Loucy (cell line): ENCODE measurements at regions not wholly inside any gene's neighbourhood (a gene's known extent, or its start where the extent isn't known, plus 50 kb on each side); places are given as distances from the start of the nearest gene placed in this dataset.

Experiments
- H2AFZ ChIP-seq: fragments of 200-600 bp; sonication (generic); 2 replicates; pipeline ENCODE4 v1.6.0; 2016; ENCODE audit warnings: antibody characterized with exemption, mild to moderate bottlenecking, low read length, moderate library complexity
- H3F3A ChIP-seq: fragments of 200-600 bp; 2 replicates; pipeline ENCODE4 v1.6.0; 2016; ENCODE audit warnings: antibody characterized with exemption, low read depth, mild to moderate bottlenecking
- H3K27me3 ChIP-seq: fragments of 200-600 bp; sonication (generic); 2 replicates; pipeline ENCODE4 v1.6.1; 2014; ENCODE audit warnings: low read length, mild to moderate bottlenecking; ENCODE audit not compliant: insufficient read depth, poor library complexity, severe bottlenecking
- H3K36me3 ChIP-seq: fragments of 200-600 bp; sonication (generic); 2 replicates; pipeline ENCODE4 v1.6.1; 2016; ENCODE audit warnings: low read length; ENCODE audit not compliant: insufficient read depth
- H3K4me1 ChIP-seq: fragments of 200-600 bp; sonication (generic); 2 replicates; pipeline ENCODE4 v1.5.1; 2014; ENCODE audit warnings: low read length, mild to moderate bottlenecking; ENCODE audit not compliant: insufficient read depth, poor library complexity, severe bottlenecking
- H3K4me2 ChIP-seq: fragments of 200-600 bp; sonication (generic); 2 replicates; pipeline ENCODE4 v1.6.0; 2014; ENCODE audit warnings: antibody characterized with exemption, low read length, low read depth, mild to moderate bottlenecking; ENCODE audit not compliant: poor library complexity, severe bottlenecking
- H3K4me3 ChIP-seq: fragments of 200-600 bp; sonication (generic); 2 replicates; pipeline ENCODE4 v1.5.1; 2014; ENCODE audit warnings: low read length, mild to moderate bottlenecking, mixed read lengths; ENCODE audit not compliant: poor library complexity, severe bottlenecking
- H3K79me2 ChIP-seq: fragments of 200-600 bp; sonication (generic); 2 replicates; pipeline ENCODE4 v1.6.1; 2014; ENCODE audit warnings: low read length; ENCODE audit not compliant: insufficient read depth
- H3K9ac ChIP-seq: fragments of 200-600 bp; sonication (generic); 2 replicates; pipeline ENCODE4 v1.6.0; 2014; ENCODE audit warnings: mild to moderate bottlenecking, low read depth, low read length, moderate library complexity; ENCODE audit not compliant: poor library complexity, severe bottlenecking
- H3K9me2 ChIP-seq: fragments of 200-600 bp; sonication (generic); replicated peaks from 2 replicates; pipeline ENCODE4 v1.6.1; 2016; ENCODE audit warnings: low read depth, low read length, mixed read lengths
- H3K9me3 ChIP-seq: fragments of 200-600 bp; sonication (generic); 2 replicates; pipeline ENCODE4 v1.6.1; 2014; ENCODE audit warnings: mild to moderate bottlenecking, antibody characterized with exemption, low read length, low read depth; ENCODE audit not compliant: insufficient read depth
- H4K20me1 ChIP-seq: fragments of 200-600 bp; sonication (generic); 2 replicates; pipeline ENCODE4 v1.6.0; 2014; ENCODE audit warnings: antibody characterized with exemption, low read length, mild to moderate bottlenecking; ENCODE audit not compliant: insufficient read depth, poor library complexity, severe bottlenecking
- CTCF ChIP-seq: fragments of 200-600 bp; sonication (generic); conservative IDR thresholded peaks from 2 replicates; pipeline ENCODE4 v1.5.1; 2014; ENCODE audit warnings: mild to moderate bottlenecking, antibody characterized with exemption, low read length
- EZH2phosphoT487 ChIP-seq: fragments of 200-600 bp; IDR thresholded peaks from 2 replicates; pipeline ENCODE4 v1.6.1; 2018; ENCODE audit warnings: antibody characterized with exemption, mild to moderate bottlenecking, moderate library complexity, borderline replicate concordance

GRCh38 chr2:151161821-151162551 is 99.7 kb downstream of the RBM43 start:
- TF ChIP-seq EZH2phosphoT487: no peak
- TF ChIP-seq CTCF: peak; percentile 65
- Histone ChIP-seq H3K4me3 (no peak overlapping the region), H2AFZ (no peak overlapping the region), H3K4me2 (no peak overlapping the region), H3K79me2 (no peaks in the 10 kb centered on the region), H3F3A (no peaks in the 10 kb centered on the region), H3K9me2 (no peaks in the 10 kb centered on the region), H3K9ac (no peak overlapping the region), H3K27me3 (no peaks in the 10 kb centered on the region), H3K4me1 (peaks cover 30% of the 10 kb centered on the region), H3K36me3 (no peaks in the 10 kb centered on the region), H4K20me1 (no peaks in the 10 kb centered on the region), H3K9me3 (no peaks in the 10 kb centered on the region)

GRCh38 chr2:151159109-151159662 is 102.5 kb downstream of the RBM43 start:
- TF ChIP-seq EZH2phosphoT487 (no peak), CTCF (no peak)
- no peaks in the 10 kb centered on the region for H3F3A ChIP-seq
- no peaks in the 10 kb centered on the region for H3K79me2 ChIP-seq
- peaks cover 13% of the 10 kb centered on the region for H3K4me1 ChIP-seq
- no peaks in the 10 kb centered on the region for H3K9me2 ChIP-seq
- H2AFZ ChIP-seq: no peak overlapping the region
- no peak overlapping the region for H3K4me2 ChIP-seq
- no peaks in the 10 kb centered on the region for H3K9me3 ChIP-seq
- no peak overlapping the region for H3K9ac ChIP-seq
- H4K20me1 ChIP-seq: no peaks in the 10 kb centered on the region
- no peaks in the 10 kb centered on the region for H3K36me3 ChIP-seq
- H3K27me3 ChIP-seq: no peaks in the 10 kb centered on the region
- no peak overlapping the region for H3K4me3 ChIP-seq

GRCh38 chr2:151157000-151157735 is 104.5 kb downstream of the RBM43 start:
- H3K36me3 ChIP-seq: no peaks in the 10 kb centered on the region
- no peak overlapping the region for H3K4me3 ChIP-seq
- no peaks in the 10 kb centered on the region for H3K9me2 ChIP-seq
- H3K9ac ChIP-seq: no peak overlapping the region
- H2AFZ ChIP-seq: no peak overlapping the region; the same call in 1 of the 2 replicates
- H3K9me3 ChIP-seq: no peaks in the 10 kb centered on the region
- H3K79me2 ChIP-seq: no peaks in the 10 kb centered on the region
- TF ChIP-seq EZH2phosphoT487: no peak
- no peak for TF ChIP-seq CTCF
- no peaks in the 10 kb centered on the region for H3K27me3 ChIP-seq
- H3K4me1 ChIP-seq: peaks cover 6% of the 10 kb centered on the region
- no peaks in the 10 kb centered on the region for H4K20me1 ChIP-seq
- H3K4me2 ChIP-seq: no peak overlapping the region
- H3F3A ChIP-seq: no peaks in the 10 kb centered on the region
